GM21529 (cell line): ENCODE measurements at regions not wholly inside any gene's neighbourhood (a gene's known extent, or its start where the extent isn't known, plus 50 kb on each side); places are given as distances from the start of the nearest gene placed in this dataset.

ENCODE experiments used
- ATAC-seq: cut with Tn5 transposase; IDR thresholded peaks from one replicate; pipeline ENCODE4 v1.9.1; 2021; ENCODE audit not compliant: unreplicated experiment

DNA sequence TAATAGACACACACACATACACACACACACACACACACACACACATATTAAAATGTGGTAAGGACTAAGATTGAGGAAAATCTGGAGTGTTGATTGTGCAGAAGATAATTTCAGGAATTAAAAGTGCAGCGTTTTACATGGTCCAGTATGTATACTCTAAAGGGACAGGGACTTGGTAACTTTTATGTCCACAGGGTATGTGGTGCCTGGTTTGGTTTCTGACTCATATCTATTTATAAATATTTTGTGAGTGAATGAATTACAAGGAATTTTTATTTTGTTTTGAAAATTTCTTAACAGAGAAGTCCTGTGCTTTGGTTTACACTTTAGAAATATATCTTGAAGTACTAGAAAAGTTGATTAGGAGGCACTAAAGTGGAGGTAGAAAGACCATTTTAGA, 287.7 kb upstream of the NXPH2 start:
- no peak for ATAC-seq

DNA sequence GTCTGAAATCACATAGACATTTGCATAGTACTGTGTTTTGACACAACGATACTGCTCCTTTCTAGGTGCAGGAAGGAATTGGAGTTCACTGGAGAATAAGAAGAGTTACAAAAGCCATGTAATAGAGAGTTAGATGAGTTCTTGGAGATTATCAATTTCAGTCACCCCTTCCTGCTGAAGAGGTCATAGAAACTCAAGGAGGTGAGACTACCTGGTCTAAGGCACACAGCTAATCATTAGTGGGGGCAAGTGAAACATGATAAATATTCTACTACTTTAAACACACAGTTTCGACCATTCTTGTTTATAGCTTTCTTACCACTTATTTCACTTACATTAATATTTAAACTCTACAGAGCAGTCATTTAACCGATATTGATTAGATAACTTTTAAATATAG, 286.9 kb upstream of the NXPH2 start:
- no peak for ATAC-seq

DNA sequence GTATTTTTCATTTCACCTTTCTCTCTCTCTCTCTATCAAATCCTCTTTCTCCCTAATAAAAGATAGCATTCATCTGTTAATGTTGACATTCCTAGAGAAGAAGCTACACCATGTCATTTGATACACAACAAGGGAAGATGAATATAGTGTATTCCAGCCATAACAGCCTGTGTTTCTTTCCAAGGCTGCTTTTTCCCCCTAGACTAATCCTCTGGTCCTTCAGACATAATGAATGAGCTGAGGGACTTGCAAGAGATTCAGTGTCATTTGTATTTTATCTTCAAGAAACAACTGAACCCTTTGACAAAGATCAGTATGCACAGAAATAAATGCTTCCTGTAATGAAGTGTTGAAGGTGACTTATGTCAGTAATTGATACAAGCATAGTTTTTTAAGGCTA, 284.0 kb upstream of the NXPH2 start:
- ATAC-seq: no peak

DNA sequence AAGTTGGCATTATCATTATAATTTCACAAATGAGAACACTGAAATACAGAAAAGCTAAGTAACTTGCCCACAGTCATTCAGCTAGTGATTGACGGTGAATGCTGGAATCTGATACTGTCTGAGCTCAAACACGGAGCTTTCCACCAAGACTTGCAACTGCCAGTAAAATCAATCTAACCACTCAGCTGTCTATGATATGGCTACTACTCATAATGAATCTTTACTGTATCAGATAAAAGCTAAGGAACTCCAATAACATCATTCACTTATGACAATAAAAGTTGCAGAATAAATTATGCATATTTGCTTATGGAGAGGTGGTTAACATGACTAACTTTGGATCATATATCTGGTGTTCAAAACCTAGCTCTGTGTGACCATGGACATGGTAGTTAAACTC, 279.4 kb upstream of the NXPH2 start:
- no peak for ATAC-seq

DNA sequence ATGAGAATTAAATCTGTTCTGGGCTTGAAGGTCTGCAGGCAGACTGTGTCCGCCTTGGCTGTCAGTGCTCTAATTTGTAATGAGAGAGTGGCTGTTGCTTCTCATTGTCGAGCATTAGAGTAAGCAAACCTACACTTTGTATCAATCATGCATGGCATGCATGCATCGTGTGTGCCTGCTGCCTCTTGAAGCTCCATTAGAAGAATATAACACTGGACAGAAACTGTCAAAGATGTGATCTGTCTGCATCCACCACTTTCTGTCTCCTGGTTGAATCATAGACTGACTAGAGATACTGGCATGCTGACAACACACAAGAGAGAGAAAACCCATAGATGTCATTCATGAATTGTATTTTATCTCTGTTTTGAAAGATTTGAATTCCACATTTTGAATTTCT, 275.0 kb upstream of the NXPH2 start:
- ATAC-seq: no peak

DNA sequence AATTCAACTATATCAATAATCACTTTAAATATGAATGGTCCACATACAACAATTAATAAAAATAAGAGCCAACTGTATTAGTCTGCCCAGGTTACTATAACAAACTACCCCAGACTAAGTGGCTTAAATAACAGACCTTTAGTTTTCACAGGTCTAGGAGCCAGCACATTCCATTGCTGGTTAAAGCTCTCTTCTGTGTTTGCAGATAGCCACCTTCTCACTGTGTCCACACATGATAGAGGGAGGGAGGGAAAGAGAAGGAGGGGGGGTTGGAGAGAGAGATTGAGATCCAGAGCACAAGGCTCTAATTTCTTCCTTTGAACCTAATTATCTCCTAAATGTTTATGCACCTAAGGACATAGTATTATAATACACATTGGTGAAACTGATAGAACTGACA, 267.8 kb upstream of the NXPH2 start:
- no peak for ATAC-seq

DNA sequence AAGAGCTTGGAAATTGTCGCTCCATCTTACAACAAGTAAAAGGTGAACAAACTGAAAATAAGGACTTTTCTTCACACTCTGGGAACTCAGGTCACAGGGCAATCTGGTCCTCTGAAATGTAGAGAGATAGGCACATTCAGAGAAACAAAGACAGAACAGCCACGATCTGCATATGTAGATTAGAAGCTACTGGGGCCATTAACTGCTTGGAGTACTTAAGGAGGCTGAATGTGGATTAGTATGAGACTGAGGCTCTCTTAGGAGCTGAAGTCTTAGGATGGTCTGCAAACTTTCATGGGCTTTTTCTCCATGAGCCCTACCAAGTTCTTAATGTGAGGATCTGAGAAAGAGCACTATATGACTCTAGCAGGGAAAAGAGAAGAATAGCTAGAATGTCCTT, 265.3 kb upstream of the NXPH2 start:
- no peak for ATAC-seq

DNA sequence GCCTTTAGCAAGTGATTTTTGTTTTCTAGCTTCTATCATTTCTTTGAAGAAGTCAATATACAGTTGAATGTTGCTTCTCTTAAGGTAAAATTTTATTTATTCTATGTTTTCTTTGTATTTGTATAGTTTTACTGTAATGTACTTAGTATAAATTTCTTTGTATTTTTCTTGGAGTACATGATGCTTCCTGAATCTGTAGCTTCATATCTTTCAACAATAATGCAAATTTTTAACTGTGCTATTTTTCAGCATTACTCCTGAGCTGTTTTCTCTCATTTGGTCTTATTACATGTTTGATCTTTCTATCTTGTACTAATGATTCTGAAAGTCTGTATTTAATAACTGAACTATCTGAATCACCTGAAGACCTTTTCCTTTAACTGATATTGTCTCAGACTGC, 253.9 kb upstream of the NXPH2 start:
- ATAC-seq: no peak

DNA sequence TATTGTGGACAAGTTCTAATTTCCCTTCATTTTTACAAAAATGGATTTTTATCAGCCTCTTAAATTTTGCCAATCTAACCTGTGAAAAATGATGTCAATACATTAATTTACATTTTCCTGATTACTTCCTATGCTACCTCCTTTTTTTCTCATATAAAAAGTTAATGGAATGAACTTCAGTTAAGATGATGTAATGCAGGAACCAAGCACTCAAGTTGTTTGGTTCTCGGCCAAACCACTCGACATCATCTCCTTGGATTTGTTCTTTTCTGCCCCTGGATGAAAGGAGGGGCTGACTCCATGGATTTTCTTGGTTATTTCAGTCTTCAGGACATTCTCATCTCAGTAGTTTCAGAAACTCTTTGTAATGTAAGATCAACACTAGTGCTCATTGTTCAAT, 253.1 kb upstream of the NXPH2 start:
- no peak for ATAC-seq

DNA sequence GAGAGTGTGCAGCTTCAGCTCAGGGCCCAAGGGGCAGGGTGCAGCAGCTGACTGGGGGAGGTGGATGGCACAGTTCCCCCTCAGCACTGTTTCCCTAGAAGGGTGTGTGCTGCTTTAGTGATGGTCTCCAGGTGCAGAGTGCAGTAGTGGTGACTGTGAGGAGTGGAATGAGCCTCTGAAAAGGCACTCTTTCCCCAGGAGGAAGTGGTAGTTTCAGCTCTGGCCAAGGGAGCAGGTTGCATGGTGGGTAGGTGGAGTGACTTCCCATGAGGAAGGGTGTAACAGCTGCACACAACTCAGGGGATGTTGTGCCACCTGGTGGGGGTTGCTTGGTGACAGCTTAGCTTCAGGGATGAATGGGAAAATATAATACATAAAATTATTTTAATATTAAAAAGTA, 251.5 kb upstream of the NXPH2 start:
- ATAC-seq: no peak

DNA sequence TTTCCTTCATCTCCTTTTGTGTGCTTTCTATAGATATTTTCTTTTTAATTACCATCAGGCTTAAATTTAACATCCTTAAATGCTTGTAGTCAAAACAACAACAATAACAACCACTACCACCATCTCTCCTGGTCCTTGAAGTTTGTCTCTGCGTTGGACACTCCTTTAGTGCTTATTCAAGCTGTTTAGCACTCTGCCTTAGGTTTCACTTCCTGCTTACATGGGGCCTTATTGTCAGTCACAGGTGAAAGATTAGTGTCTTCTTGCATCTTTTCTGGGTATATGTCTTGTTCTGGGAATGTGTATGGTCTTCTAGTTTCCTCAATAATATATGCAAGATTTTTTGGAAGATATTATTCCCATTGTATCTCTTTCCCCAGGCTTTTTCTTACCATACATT, 240.1 kb upstream of the NXPH2 start:
- ATAC-seq: no peak

DNA sequence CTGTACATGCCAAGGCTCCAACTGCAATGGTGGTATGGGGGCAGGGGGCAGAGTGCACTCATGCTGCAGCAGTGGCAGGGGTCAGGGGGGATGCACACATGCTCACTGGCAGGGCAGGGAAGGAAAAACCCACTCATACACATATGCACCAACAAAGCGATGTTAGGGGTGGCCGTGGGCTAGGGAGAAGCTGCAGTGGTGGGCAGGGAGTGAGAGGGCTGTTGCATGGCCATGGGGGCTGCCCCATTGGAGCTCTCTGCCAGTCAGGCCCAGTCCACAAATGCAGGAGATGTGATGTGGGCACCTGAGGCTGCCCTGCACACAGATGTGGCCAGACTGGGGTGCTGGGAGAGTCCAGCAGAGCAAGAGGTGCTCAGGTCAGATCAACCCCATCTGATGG, 238.1 kb upstream of the NXPH2 start:
- ATAC-seq: no peak

DNA sequence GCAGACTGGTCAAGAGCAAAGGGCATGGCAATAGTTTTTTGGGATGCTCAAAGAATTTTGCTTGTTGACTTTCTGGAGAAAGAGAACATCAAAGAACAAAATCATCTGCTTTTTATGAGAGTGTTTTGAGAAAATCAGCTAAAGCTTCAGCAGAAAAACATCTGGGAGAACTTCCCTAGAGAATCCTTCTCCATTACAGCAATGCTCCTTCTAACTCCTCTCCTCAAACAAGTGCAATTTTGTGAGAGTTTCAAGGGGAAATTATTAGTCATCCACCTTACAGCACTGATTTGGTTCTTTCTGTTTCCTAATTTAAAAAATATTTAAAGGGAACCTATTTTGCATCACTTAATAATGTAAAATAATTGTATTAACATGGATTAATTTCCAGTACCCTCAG, 226.9 kb upstream of the NXPH2 start:
- ATAC-seq: no peak

DNA sequence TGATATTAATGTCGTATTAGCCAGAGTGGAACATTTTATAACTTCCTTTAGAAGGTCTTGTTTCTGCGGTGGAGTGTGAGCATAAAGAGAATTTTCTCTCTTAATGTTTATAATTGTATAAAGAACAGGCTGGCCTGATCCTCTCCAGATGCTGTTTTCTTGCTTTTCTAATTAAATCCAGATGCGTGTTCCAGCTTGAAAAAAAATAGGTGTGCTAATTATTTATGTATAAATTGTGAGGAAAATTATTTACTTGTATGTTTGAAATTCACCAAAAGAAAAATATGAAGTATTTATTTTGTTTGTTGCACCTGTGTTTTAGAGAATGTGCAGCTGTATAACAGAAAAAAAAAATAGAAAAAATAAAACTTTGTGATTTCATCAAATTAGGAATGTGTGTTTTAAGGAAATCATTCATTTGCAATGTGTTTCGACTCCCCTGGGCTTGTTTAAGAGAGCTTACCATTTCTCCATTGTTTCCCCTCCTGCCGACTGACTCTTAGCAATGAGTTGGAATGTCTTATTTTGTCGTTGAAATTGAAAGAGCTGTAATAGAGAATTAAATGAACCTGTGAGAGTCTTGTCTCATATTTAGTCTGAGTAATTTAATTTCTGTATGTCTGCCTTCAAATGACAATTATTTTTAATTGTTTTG, 220.1 kb upstream of the NXPH2 start:
- no peak for ATAC-seq

DNA sequence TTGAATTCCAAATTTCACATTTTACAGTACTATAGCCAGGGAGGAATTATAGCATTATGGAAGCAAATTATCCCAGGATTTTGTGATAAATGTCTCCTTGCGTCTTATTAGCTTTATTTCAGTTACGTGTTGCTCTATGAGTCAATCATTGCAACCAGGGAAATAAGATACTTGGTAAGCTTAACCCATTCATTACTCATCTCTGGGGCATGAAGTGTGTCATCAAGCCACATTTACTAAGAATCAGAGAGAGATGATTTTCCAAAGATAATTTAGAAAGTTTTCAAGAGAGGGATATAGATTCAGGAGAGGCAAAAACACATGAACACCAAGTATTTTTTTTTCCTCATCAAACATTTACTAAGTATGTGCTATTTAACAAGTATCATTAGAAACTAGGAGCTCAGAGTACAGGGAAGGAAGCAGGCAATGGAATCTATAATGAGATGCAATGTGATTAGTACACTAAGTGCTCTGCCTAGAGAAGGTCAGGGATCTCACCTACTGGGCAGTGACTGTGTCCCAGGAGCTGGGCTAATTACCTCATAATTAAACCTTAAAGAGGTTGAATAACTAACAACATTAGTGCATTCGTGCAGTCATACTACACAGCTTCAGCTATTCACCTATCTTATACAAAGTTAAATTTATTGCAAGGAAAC, 217.8 kb upstream of the NXPH2 start:
- no peak for ATAC-seq

DNA sequence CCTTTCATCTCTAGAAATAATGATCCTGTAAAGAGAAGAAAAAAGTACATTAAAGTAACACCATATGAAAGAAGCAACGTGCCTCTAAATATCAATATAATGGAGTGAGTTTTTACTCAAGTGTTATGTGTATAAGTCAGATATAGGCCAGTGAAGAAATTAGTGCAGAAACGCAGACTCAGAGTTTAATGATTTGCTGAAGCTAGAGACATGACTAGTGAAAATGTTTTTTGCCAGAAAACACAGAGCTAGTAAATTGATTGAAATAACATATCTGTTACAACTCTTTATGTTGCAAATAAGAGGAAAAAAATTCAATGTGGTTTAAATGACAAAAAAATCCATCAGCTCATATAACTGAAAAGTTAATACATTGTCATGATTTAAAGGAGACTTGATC, 217.2 kb upstream of the NXPH2 start:
- no peak for ATAC-seq

DNA sequence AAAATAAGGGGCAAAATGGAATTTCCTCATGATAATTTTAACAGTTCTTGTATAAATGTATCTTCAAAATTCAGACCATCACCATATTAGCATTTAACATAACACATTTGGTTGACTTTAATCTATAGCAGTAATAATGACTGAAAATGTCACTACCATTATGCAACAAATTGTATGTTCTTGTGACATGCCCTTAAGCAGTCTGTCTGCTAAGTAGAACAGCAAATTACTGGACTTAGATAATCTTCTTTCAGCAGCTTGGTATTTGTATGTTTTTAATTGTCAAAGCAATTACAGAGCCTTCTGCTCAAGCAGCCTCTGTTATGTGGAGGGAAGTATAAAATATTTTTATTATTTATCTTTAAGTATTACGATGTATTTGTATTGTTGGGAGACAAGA, 214.3 kb upstream of the NXPH2 start:
- no peak for ATAC-seq

DNA sequence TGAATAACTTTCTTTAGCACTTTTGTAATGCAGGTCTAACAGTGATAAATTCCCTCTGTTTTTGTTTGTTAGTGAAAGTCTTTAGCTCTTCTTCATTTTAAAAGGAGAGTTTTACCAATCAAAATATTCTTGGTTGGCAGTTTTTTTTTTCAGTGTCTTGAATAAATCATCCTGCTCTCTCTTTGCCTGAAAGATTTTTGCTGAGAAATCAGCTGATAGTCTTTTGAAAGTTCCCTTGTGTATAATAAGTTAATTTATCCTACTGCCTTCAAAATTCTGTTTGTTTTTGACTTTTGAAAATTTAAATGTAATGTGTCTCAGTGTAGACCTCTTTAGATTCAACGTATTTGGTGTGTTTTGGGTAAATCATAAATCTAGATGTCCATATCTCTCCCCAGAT, 205.7 kb upstream of the NXPH2 start:
- no peak for ATAC-seq

DNA sequence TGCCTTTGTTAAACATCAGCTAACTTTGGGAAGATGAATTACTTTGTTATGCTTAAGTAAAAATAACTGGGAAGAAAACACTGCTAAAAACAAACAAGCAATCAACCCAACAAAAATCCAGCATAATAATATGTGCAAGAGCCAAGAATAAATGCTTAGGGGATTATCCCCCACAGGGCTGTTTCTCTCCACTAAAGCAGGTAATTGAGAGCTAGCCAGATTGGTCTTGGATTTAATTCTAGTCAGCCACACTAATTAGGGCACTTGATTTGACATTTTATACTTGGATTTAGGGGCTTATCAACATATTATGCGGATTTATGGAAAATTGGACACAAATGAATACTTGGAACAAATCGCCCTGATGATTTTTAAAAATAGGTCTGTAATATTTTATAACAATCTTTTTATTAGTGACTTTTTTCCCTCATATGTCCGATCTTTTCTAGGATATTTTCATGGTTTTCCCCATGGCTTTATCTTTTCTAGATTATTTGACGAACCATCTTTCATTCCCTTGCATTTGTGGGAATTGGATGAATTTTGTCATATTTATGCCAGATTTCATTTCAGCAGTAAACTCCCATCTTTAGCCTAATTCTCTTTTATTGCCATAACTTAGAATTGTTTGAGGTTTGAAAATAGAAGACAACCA, 199.1 kb upstream of the NXPH2 start:
- no peak for ATAC-seq

DNA sequence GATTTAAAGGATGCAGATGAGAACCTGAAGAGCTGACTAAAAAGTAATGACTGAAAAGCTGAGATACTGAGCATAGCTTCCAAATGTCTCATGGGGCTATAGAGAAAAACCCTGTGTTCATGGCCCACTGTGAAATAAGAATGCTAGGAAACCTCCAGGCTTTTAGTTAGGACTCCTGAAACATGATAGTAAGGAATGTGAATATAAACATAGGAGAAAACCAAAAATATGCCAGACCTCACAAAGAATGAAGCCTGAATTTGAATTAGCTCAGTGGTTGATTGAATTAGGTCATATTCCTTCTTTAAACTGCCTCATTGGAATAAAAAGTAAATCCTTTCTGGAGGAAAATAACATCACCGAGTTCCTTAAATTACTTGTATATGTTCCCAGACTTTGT, 194.5 kb upstream of the NXPH2 start:
- no peak for ATAC-seq

DNA sequence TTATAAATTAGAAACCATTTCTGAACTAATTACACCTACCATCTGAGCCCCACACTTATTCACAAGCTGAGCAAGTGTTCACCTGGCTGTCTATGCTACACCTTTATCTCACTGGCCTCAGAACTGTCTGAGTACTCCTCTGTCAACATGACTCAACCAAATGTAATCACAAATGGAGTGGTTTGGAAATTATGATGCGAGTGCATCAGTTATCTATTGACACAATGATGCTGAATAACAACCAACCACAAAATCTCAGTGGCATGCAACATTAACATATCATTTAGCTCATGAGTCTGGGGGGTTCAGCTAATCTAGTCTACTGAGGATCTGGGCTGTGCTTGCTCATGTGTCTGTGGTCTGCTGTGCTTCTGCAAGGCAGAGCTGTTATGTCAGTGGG, 184.2 kb upstream of the NXPH2 start:
- no peak for ATAC-seq

DNA sequence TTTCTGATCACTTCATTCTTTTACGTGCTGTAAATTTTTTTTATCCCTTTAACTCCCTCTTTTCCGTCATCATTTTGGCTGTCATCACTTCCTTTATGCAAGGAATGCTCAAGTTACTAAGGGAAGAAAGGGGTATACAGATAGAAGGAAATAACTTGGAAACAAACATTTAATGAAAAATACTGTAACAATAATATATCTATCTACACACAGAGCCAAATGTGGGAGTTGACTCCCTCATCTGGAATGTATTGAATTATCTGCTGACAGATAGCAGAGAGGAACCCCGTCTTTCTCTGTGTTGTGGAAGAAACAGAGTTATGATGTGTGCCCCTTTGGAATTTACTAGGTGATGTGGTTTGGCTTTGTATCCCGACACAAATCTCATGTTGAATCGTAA, 182.5 kb upstream of the NXPH2 start:
- ATAC-seq: no peak

DNA sequence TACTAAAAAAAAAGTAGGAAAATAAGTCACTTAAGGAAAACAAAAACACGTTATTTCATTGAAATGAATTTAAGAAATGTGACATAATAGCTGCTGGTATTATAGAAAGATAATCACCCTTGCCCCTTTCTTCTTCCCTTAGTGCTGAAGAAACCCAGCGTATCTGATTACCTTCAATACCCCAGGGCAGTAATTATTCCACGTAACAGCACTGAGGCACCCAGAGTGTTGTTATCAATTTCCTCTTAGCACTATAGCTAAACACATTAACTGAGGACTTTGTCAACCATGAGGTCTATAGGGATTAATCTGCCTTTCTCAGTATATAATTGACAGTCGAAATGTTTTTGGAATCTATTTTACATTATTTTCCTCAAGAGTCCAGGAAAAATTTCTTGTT, 180.0 kb upstream of the NXPH2 start:
- ATAC-seq: no peak
